ENCODE measurements at regions not wholly inside any gene's neighbourhood (a gene's known extent, or its start where the extent isn't known, plus 50 kb on each side); places are given as distances from the start of the nearest gene placed in this dataset.
A peak's percentile ranks its signal among the peaks of the same experiment; 100 is the strongest.

GRCh38 chr16:72664056-72664508 lies 383.8 kb downstream of the ZFHX3 start:
- Histone ChIP-seq H3F3A (ENCODE audit: insufficient read depth, low read length, poor library complexity, severe bottlenecking) (no peaks in the 10 kb centered on the region), H3K4me3 (ENCODE audit: low read length) (peak overlapping the region; percentile 80), H3K9ac (ENCODE audit: low read length) (peak overlapping the region; percentile 72), H3K9me2 (ENCODE audit: insufficient read depth, low read length) (no peaks in the 10 kb centered on the region), H4K20me1 (ENCODE audit: insufficient read depth) (no peaks in the 10 kb centered on the region), H3K4me2 (ENCODE audit: low read length) (peak overlapping the region; percentile 66), H2AFZ (ENCODE audit: low read depth, low read length) (no peak overlapping the region), H3K79me2 (replicated peaks; ENCODE audit: insufficient read depth, low read length) (peaks cover 30% of the 10 kb centered on the region), H3K27ac (ENCODE audit: low read length) (peak overlapping the region; percentile 81), H3K36me3 (ENCODE audit: insufficient read depth, low read length) (no peaks in the 10 kb centered on the region), H3K9me3 (ENCODE audit: low read length) (no peaks in the 10 kb centered on the region), H3K27me3 (ENCODE audit: insufficient read depth, low read depth, low read length) (no peaks in the 10 kb centered on the region)
- TF ChIP-seq EZH2 (IDR thresholded peaks at IDR 0.05; ENCODE audit: borderline replicate concordance, insufficient read depth, low read length, poor library complexity, severe bottlenecking) (no peak), REST (IDR thresholded peaks at IDR 0.05; ENCODE audit: borderline replicate concordance) (peak; percentile 65), TAF1 (IDR thresholded peaks at IDR 0.05; ENCODE audit: low read depth) (no peak), SMC3 (conservative IDR thresholded peaks at IDR 0.05; ENCODE audit: poor library complexity) (no peak)

GRCh38 chr16:72658888-72659717 lies 388.8 kb downstream of the ZFHX3 start:
- no peak overlapping the region for H2AFZ ChIP-seq (ENCODE audit: low read depth, low read length)
- H3K9ac ChIP-seq (ENCODE audit: low read length), result no peak overlapping the region
- no peaks in the 10 kb centered on the region for H3K9me3 ChIP-seq (ENCODE audit: low read length)
- TF ChIP-seq TAF1 (IDR thresholded peaks at IDR 0.05; ENCODE audit: low read depth) (no peak), EZH2 (IDR thresholded peaks at IDR 0.05; ENCODE audit: borderline replicate concordance, insufficient read depth, low read length, poor library complexity, severe bottlenecking) (no peak), MXI1 (conservative IDR thresholded peaks at IDR 0.05; ENCODE audit: poor library complexity, severe bottlenecking) (no peak), POLR2AphosphoS5 (IDR thresholded peaks at IDR 0.05) (no peak), CTCF (IDR thresholded peaks at IDR 0.05; ENCODE audit: poor library complexity, severe bottlenecking) (no peak), EP300 (conservative IDR thresholded peaks at IDR 0.05; ENCODE audit: poor library complexity, severe bottlenecking) (no peak), RAD21 (conservative IDR thresholded peaks at IDR 0.05) (no peak), REST (IDR thresholded peaks at IDR 0.05; ENCODE audit: borderline replicate concordance) (no peak)
- no peaks in the 10 kb centered on the region for H4K20me1 ChIP-seq (ENCODE audit: insufficient read depth)
- no peak overlapping the region for H3K4me2 ChIP-seq (ENCODE audit: low read length)
- H3K9me2 ChIP-seq (ENCODE audit: insufficient read depth, low read length), result no peaks in the 10 kb centered on the region
- H3K36me3 ChIP-seq (ENCODE audit: insufficient read depth, low read length), result no peaks in the 10 kb centered on the region
- no peaks in the 10 kb centered on the region for H3K27me3 ChIP-seq (ENCODE audit: insufficient read depth, low read depth, low read length)
- H3F3A ChIP-seq (ENCODE audit: insufficient read depth, low read length, poor library complexity, severe bottlenecking), result no peaks in the 10 kb centered on the region
- no peak overlapping the region for H3K27ac ChIP-seq (ENCODE audit: low read length)
- H3K4me3 ChIP-seq (ENCODE audit: low read length), result no peak overlapping the region
- H3K79me2 ChIP-seq (replicated peaks; ENCODE audit: insufficient read depth, low read length), result peaks cover 17% of the 10 kb centered on the region
